ENCODE measurements at regions not wholly inside any gene's neighbourhood (a gene's known extent, or its start where the extent isn't known, plus 50 kb on each side); places are given as distances from the start of the nearest gene placed in this dataset.

DNA sequence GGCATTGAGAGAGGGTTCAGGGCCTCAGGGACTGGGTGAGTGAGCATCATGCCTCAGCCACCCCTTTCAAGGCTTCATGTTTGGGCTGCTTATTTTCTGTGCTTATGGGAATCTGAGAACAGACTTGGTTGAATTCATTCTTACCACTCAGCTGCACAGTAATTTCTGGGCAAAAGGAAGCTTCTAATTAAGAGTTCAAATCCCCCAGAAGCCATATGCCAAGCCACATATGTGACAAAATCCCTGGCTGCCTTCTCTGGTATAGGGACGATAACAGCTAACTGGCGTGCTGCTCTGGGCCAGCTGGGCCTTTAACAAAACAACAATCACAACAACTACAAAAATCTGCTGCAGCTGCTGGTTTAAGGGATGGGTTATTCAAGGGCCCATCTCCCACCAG lies 181.0 kb upstream of the ANKRD28 start (continued):
- TF ChIP-seq, protein P1, sequence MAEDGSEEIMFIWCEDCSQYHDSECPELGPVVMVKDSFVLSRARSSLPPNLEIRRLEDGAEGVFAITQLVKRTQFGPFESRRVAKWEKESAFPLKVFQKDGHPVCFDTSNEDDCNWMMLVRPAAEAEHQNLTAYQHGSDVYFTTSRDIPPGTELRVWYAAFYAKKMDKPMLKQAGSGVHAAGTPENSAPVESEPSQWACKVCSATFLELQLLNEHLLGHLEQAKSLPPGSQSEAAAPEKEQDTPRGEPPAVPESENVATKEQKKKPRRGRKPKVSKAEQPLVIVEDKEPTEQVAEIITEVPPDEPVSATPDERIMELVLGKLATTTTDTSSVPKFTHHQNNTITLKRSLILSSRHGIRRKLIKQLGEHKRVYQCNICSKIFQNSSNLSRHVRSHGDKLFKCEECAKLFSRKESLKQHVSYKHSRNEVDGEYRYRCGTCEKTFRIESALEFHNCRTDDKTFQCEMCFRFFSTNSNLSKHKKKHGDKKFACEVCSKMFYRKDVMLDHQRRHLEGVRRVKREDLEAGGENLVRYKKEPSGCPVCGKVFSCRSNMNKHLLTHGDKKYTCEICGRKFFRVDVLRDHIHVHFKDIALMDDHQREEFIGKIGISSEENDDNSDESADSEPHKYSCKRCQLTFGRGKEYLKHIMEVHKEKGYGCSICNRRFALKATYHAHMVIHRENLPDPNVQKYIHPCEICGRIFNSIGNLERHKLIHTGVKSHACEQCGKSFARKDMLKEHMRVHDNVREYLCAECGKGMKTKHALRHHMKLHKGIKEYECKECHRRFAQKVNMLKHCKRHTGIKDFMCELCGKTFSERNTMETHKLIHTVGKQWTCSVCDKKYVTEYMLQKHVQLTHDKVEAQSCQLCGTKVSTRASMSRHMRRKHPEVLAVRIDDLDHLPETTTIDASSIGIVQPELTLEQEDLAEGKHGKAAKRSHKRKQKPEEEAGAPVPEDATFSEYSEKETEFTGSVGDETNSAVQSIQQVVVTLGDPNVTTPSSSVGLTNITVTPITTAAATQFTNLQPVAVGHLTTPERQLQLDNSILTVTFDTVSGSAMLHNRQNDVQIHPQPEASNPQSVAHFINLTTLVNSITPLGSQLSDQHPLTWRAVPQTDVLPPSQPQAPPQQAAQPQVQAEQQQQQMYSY (CRISPR knock-in tag; IDR thresholded peaks at IDR 0.05): no peak

DNA sequence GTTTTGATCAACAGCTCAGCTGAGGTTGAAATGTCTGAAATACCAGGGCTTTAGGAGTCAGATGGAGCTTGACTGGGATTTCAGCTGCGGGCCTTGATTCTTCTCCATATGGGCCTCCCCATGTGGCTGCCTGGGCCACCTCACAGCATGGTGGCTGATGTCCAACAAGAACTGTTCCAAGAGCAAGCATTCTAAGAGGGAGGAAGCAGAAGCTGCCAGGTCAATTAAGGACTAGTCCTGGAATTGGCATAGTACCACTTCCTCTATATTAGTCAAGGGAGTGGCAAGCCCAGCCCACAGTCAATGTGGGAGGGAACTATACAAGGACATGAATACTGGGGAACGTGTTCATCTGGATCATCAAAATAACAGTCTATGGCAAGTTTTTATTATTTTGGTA lies 181.7 kb upstream of the ANKRD28 start:
- Histone ChIP-seq H3K4me3 (no peak overlapping the region), H3K4me2 (ENCODE audit: control insufficient read depth, insufficient read depth) (no peak overlapping the region), H2AFZ (ENCODE audit: control insufficient read depth, low read depth, low read length) (no peak overlapping the region), H3K27ac (ENCODE audit: control insufficient read depth, insufficient read depth) (no peak overlapping the region), H3K36me3 (ENCODE audit: control insufficient read depth in 2 of 2, insufficient read depth in 2 of 2, low read length in 1 of 2) (no peaks in the 10 kb centered on the region), H4K20me1 (ENCODE audit: control insufficient read depth, insufficient read depth) (no peaks in the 10 kb centered on the region), H3K27me3 (replicated peaks in 1 of 2; ENCODE audit: control insufficient read depth in 2 of 2, insufficient read depth in 2 of 2, low read length in 1 of 2) (no peaks in the 10 kb centered on the region), H3K9me3 (replicated peaks; ENCODE audit: control insufficient read depth, insufficient read depth, low read length) (no peaks in the 10 kb centered on the region), H3K4me1 (ENCODE audit: control insufficient read depth, insufficient read depth, low read length) (no peaks in the 10 kb centered on the region), H3K79me2 (ENCODE audit: control insufficient read depth, insufficient read depth, low read length) (no peaks in the 10 kb centered on the region), H3K9ac (ENCODE audit: control insufficient read depth, insufficient read depth, low read length) (no peak overlapping the region)
- in situ Hi-C loops (cut with MboI): no loop called here
- ATAC-seq (no peak), DNase-seq (ENCODE audit: low read depth, low spot score) (no peak), FAIRE-seq (no peak)
- POLR2A ChIA-PET: no interaction called here
- RAD21 ChIA-PET (ENCODE audit: unreplicated experiment): interaction anchor here (1.0 kb wide), 1 partner anchor 63 kb away, joined by 3 read pairs; no protein-coding TSS in a partner anchor
- SMC1A ChIA-PET (ENCODE audit: uncharacterized antibody, unreplicated experiment): no interaction called here
- no TSS peak for BruUV-seq (replicated peaks)
- 43% methylated on average over 2 of the region's 2 CpGs for WGBS (ENCODE audit: insufficient coverage, insufficient replicate concordance, low lambda C conversion rate, missing lambda C conversion rate)
- intact Hi-C loops (cut with micrococcal nuclease; ENCODE audit: unreplicated experiment): no loop called here
- TF ChIP-seq, protein P2, sequence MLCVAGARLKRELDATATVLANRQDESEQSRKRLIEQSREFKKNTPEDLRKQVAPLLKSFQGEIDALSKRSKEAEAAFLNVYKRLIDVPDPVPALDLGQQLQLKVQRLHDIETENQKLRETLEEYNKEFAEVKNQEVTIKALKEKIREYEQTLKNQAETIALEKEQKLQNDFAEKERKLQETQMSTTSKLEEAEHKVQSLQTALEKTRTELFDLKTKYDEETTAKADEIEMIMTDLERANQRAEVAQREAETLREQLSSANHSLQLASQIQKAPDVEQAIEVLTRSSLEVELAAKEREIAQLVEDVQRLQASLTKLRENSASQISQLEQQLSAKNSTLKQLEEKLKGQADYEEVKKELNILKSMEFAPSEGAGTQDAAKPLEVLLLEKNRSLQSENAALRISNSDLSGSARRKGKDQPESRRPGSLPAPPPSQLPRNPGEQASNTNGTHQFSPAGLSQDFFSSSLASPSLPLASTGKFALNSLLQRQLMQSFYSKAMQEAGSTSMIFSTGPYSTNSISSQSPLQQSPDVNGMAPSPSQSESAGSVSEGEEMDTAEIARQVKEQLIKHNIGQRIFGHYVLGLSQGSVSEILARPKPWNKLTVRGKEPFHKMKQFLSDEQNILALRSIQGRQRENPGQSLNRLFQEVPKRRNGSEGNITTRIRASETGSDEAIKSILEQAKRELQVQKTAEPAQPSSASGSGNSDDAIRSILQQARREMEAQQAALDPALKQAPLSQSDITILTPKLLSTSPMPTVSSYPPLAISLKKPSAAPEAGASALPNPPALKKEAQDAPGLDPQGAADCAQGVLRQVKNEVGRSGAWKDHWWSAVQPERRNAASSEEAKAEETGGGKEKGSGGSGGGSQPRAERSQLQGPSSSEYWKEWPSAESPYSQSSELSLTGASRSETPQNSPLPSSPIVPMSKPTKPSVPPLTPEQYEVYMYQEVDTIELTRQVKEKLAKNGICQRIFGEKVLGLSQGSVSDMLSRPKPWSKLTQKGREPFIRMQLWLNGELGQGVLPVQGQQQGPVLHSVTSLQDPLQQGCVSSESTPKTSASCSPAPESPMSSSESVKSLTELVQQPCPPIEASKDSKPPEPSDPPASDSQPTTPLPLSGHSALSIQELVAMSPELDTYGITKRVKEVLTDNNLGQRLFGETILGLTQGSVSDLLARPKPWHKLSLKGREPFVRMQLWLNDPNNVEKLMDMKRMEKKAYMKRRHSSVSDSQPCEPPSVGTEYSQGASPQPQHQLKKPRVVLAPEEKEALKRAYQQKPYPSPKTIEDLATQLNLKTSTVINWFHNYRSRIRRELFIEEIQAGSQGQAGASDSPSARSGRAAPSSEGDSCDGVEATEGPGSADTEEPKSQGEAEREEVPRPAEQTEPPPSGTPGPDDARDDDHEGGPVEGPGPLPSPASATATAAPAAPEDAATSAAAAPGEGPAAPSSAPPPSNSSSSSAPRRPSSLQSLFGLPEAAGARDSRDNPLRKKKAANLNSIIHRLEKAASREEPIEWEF (IDR thresholded peaks at IDR 0.05; ENCODE audit: insufficient replicate concordance, low read depth, low read length): no peak
- peak; percentile 19; the same call in 1 of the 2 replicates for TF ChIP-seq SPI1 (IDR thresholded peaks at IDR 0.05; ENCODE audit: borderline replicate concordance, insufficient read depth, low read depth, low read length)
- CTCF ChIA-PET: interaction anchor here (1.7 kb wide), 1 partner anchor 9 kb away, joined by 3 read pairs; no protein-coding TSS in a partner anchor

Measured in GM12878 (cell line).